ENCODE measurements at regions not wholly inside any gene's neighbourhood (a gene's known extent, or its start where the extent isn't known, plus 50 kb on each side); places are given as distances from the start of the nearest gene placed in this dataset.

- no peak for DNase-seq (ENCODE audit: insufficient read length, low spot score)
- no peak for FAIRE-seq
- TF ChIP-seq CTCF (IDR thresholded peaks at IDR 0.05; ENCODE audit: insufficient read depth, missing control alignments): no peak
These were observed 234.4 kb downstream of the IRF8 start for GRCh38 chr16:86133377-86133776.

- TF ChIP-seq CTCF (IDR thresholded peaks at IDR 0.05; ENCODE audit: insufficient read depth, missing control alignments): no peak
- no peak for FAIRE-seq
- no peak for DNase-seq (ENCODE audit: insufficient read length, low spot score)
These were observed 234.9 kb downstream of the IRF8 start for GRCh38 chr16:86133847-86134375.

- no peak for TF ChIP-seq CTCF (IDR thresholded peaks at IDR 0.05; ENCODE audit: insufficient read depth, missing control alignments)
- DNase-seq (ENCODE audit: insufficient read length, low spot score) (no peak), FAIRE-seq (no peak)
These were observed 236.0 kb downstream of the IRF8 start for GRCh38 chr16:86134802-86135461.

GRCh38 chr16:86137359-86137758, 238.4 kb downstream of the IRF8 start:
- DNase-seq (ENCODE audit: insufficient read length, low spot score) (no peak), FAIRE-seq (no peak)
- no peak for TF ChIP-seq CTCF (IDR thresholded peaks at IDR 0.05; ENCODE audit: insufficient read depth, missing control alignments)

GRCh38 chr16:86138121-86139085, 239.4 kb downstream of the IRF8 start:
- FAIRE-seq (no peak), DNase-seq (ENCODE audit: insufficient read length, low spot score) (no peak)
- no peak for TF ChIP-seq CTCF (IDR thresholded peaks at IDR 0.05; ENCODE audit: insufficient read depth, missing control alignments)

- FAIRE-seq (no peak), DNase-seq (ENCODE audit: insufficient read length, low spot score) (no peak)
- no peak for TF ChIP-seq CTCF (IDR thresholded peaks at IDR 0.05; ENCODE audit: insufficient read depth, missing control alignments)
These were observed 243.9 kb downstream of the IRF8 start for GRCh38 chr16:86142801-86143236.
